CD14-positive monocyte (primary cell): ENCODE measurements at regions not wholly inside any gene's neighbourhood (a gene's known extent, or its start where the extent isn't known, plus 50 kb on each side); places are given as distances from the start of the nearest gene placed in this dataset.

Source experiments
- DNase-seq, 3 donors: peaks; one replicate each; pipeline ENCODE4 v3.0.0-alpha.2; 2011 to 2022
- H2AFZ ChIP-seq: 2 replicates; pipeline ENCODE4 v1.6.0; 2012; ENCODE audit warnings: mild to moderate bottlenecking, low read depth, low read length, inconsistent platforms; ENCODE audit not compliant: insufficient read depth, poor library complexity, severe bottlenecking
- H3K27ac ChIP-seq, 2 donors: 1 replicate in 1 of 2; 2 replicates in 1 of 2; pipeline ENCODE4 v1.5.1; 2012 to 2013; ENCODE audit warnings: low read length in 2 of 2, control low read depth in 1 of 2, inconsistent platforms in 1 of 2, low read depth in 1 of 2, mild to moderate bottlenecking in 1 of 2
- H3K27me3 ChIP-seq, 2 donors: one replicate each; pipeline versions ENCODE4 v1.6.0 to v1.6.1; 2011 to 2013; ENCODE audit warnings: low read length in 2 of 2; ENCODE audit not compliant: control insufficient read depth in 2 of 2, insufficient read depth in 2 of 2
- H3K36me3 ChIP-seq, 2 donors: replicated peaks in 1 of 2; 1 replicate in 1 of 2; 2 replicates in 1 of 2; pipeline versions ENCODE4 v1.5.1 to v1.6.1; 2012 to 2013; ENCODE audit warnings: low read length in 2 of 2, control low read depth in 1 of 2, inconsistent platforms in 1 of 2, mild to moderate bottlenecking in 1 of 2; ENCODE audit not compliant: insufficient read depth in 2 of 2, control insufficient read depth in 1 of 2
- H3K4me1 ChIP-seq, 2 donors: 1 replicate in 1 of 2; 2 replicates in 1 of 2; pipeline versions ENCODE4 v1.5.1 to v1.6.1; 2012 to 2013; ENCODE audit warnings: low read length in 2 of 2, control low read depth in 1 of 2, inconsistent platforms in 1 of 2, mild to moderate bottlenecking in 1 of 2, moderate library complexity in 1 of 2; ENCODE audit not compliant: insufficient read depth in 2 of 2, control insufficient read depth in 1 of 2
- H3K4me2 ChIP-seq: replicated peaks from 2 replicates; pipeline ENCODE3; 2012; ENCODE audit warnings: low read length, moderate library complexity, mild to moderate bottlenecking; ENCODE audit not compliant: poor library complexity, severe bottlenecking; ENCODE audit errors: extremely low read depth
- H3K4me3 ChIP-seq, 3 experiments: fragments of 200-600 bp in 1 of 3; sonication (generic) in 1 of 3; replicated peaks in 1 of 3; 1 replicate in 2 of 3; 2 replicates in 1 of 3; pipeline ENCODE4 v1.5.1; 2011 to 2013; ENCODE audit warnings: low read length in 3 of 3, mild to moderate bottlenecking in 3 of 3, control low read depth in 2 of 3, low read depth in 2 of 3, inconsistent platforms in 1 of 3, moderate library complexity in 1 of 3
- H3K79me2 ChIP-seq: 2 replicates; pipeline ENCODE4 v1.6.0; 2012; ENCODE audit warnings: mild to moderate bottlenecking, control low read depth, inconsistent platforms, low read length, moderate library complexity; ENCODE audit not compliant: insufficient read depth
- H3K9ac ChIP-seq: 2 replicates; pipeline ENCODE4 v1.6.0; 2017; ENCODE audit warnings: low read length, mild to moderate bottlenecking; ENCODE audit not compliant: insufficient read depth, poor library complexity, severe bottlenecking
- H3K9me3 ChIP-seq, 2 donors: replicated peaks in 1 of 2; 1 replicate in 1 of 2; 2 replicates in 1 of 2; pipeline versions ENCODE4 v1.5.1 to v1.6.1; 2012 to 2013; ENCODE audit warnings: low read length in 2 of 2, control low read depth in 1 of 2; ENCODE audit not compliant: control insufficient read depth in 1 of 2, insufficient read depth in 1 of 2
- H4K20me1 ChIP-seq: 2 replicates; pipeline ENCODE4 v1.6.0; 2012; ENCODE audit warnings: mild to moderate bottlenecking, low read length, control low read depth, moderate library complexity; ENCODE audit not compliant: insufficient read depth
- H3K27ac Mint-ChIP-seq, 7 donors: one replicate each; pipeline ENCODE4 v1.8.0; 2020; ENCODE audit warnings: mild to moderate bottlenecking in 7 of 7, mixed read lengths in 7 of 7, moderate library complexity in 6 of 7, inconsistent platforms in 2 of 7
- H3K27me3 Mint-ChIP-seq, 3 donors: one replicate each; pipeline ENCODE4 v1.8.0; 2021 to 2022; ENCODE audit warnings: low read depth in 3 of 3, mild to moderate bottlenecking in 3 of 3, mixed read lengths in 3 of 3, moderate library complexity in 3 of 3, inconsistent platforms in 1 of 3
- H3K36me3 Mint-ChIP-seq, 2 donors: one replicate each; pipeline ENCODE4 v1.8.0; 2020; ENCODE audit warnings: mixed read lengths in 2 of 2, inconsistent platforms in 1 of 2, mild to moderate bottlenecking in 1 of 2
- H3K4me1 Mint-ChIP-seq: one replicate; pipeline ENCODE4 v1.8.0; 2020; ENCODE audit warnings: mild to moderate bottlenecking, mixed read lengths
- H3K4me3 Mint-ChIP-seq, 2 donors: one replicate each; pipeline ENCODE4 v1.8.0; 2020; ENCODE audit warnings: mild to moderate bottlenecking in 2 of 2, mixed read lengths in 2 of 2, moderate library complexity in 1 of 2
- H3K9me3 Mint-ChIP-seq, 7 donors: one replicate each; pipeline ENCODE4 v1.8.0; 2020 to 2022; ENCODE audit warnings: mixed read lengths in 7 of 7, mild to moderate bottlenecking in 6 of 7, moderate library complexity in 6 of 7, inconsistent platforms in 2 of 7
- CTCF ChIP-seq: fragments of 200-600 bp; IDR thresholded peaks from one replicate; pipeline ENCODE4 v1.8.0; 2022; ENCODE audit warnings: antibody characterized with exemption, mild to moderate bottlenecking
- WGBS: methylation state at CpG from one replicate; pipeline ENCODE4 v1.1.5; 2013; ENCODE audit warnings: missing lambda C conversion rate; ENCODE audit not compliant: insufficient coverage; 5-methylcytosine and 5-hydroxymethylcytosine counted together
- intact Hi-C, 2 donors: fragments of 100-400 bp; cut with micrococcal nuclease; formaldehyde crosslinking; loops; one replicate each; pipeline versions ENCODE4 v1.15.0 to v1.15.1; 2023

GRCh38 chr20:40943591-40943990, 85.0 kb upstream of the TOP1 start:
- no peaks in the 10 kb centered on the region for H3K79me2 ChIP-seq
- Mint-ChIP-seq H3K27ac (no peak overlapping the region), H3K4me3 (no peak overlapping the region), H3K4me1 (peaks cover 35% of the 10 kb centered on the region), H3K36me3 (peaks cover 0 to 4% of the 10 kb centered on the region in 2 donors), H3K9me3 (no peaks in the 10 kb centered on the region), H3K27me3 (peaks cover 0 to 3% (median 0%) of the 10 kb centered on the region in 3 donors)
- no peak overlapping the region for H3K9ac ChIP-seq
- H3K4me2 ChIP-seq, result no peak overlapping the region
- intact Hi-C loops, result loop anchor here (10.0 kb wide), 2 partner anchors 199 to 789 kb away; no protein-coding TSS in a partner anchor
- no peaks in the 10 kb centered on the region for H3K36me3 ChIP-seq
- H4K20me1 ChIP-seq, result no peaks in the 10 kb centered on the region
- H3K9me3 ChIP-seq, result no peaks in the 10 kb centered on the region
- H3K27me3 ChIP-seq, result no peaks in the 10 kb centered on the region
- DNase-seq, result no peak
- H2AFZ ChIP-seq, result no peak overlapping the region
- TF ChIP-seq CTCF, result no peak
- WGBS, result no CpG with 5 or more reads among the region's 2 CpGs
- peaks cover 22 to 27% of the 10 kb centered on the region in 2 donors for H3K4me1 ChIP-seq
- H3K27ac ChIP-seq, result no peak overlapping the region
- H3K4me3 ChIP-seq, result no peak overlapping the region

- Histone ChIP-seq H3K4me3 (no peak overlapping the region), H2AFZ (no peak overlapping the region), H3K27ac (no peak overlapping the region), H3K9me3 (no peaks in the 10 kb centered on the region), H3K4me2 (no peak overlapping the region), H4K20me1 (no peaks in the 10 kb centered on the region), H3K4me1 (peaks cover 22 to 27% of the 10 kb centered on the region in 2 donors), H3K79me2 (no peaks in the 10 kb centered on the region), H3K27me3 (no peaks in the 10 kb centered on the region), H3K36me3 (no peaks in the 10 kb centered on the region), H3K9ac (no peak overlapping the region)
- H3K4me1 Mint-ChIP-seq, result peaks cover 35% of the 10 kb centered on the region
- DNase-seq, result no peak
- intact Hi-C loops, result loop anchor here (10.0 kb wide), 2 partner anchors 200 to 790 kb away; no protein-coding TSS in a partner anchor
- H3K27ac Mint-ChIP-seq, result peak overlapping the region in 1 of 7 donors; percentile 0
- 100% methylated on average over 4 of the region's 5 CpGs for WGBS
- peaks cover 0 to 4% (median 3%) of the 10 kb centered on the region in 3 donors for H3K27me3 Mint-ChIP-seq
- no peak for TF ChIP-seq CTCF
- no peak overlapping the region for H3K4me3 Mint-ChIP-seq
- H3K36me3 Mint-ChIP-seq, result peaks cover 0 to 4% of the 10 kb centered on the region in 2 donors
- H3K9me3 Mint-ChIP-seq, result no peaks in the 10 kb centered on the region
Measured at GRCh38 chr20:40945189-40945588, 83.4 kb upstream of the TOP1 start.
